ENCODE measurements at regions not wholly inside any gene's neighbourhood (a gene's known extent, or its start where the extent isn't known, plus 50 kb on each side); places are given as distances from the start of the nearest gene placed in this dataset.

GRCh38 chr13:47459512-47459911 lies 541.6 kb downstream of the SUCLA2 start:
- no peak for TF ChIP-seq SUZ12 (IDR thresholded peaks at IDR 0.05; ENCODE audit: extremely low read depth, insufficient read depth, insufficient read length)
- TF ChIP-seq YY1 (IDR thresholded peaks at IDR 0.05; ENCODE audit: insufficient read depth, insufficient read length): no peak
- TF ChIP-seq ZNF274 (IDR thresholded peaks at IDR 0.05; ENCODE audit: low read depth, low read length): no peak
